HepG2 (cell line): ENCODE measurements at regions not wholly inside any gene's neighbourhood (a gene's known extent, or its start where the extent isn't known, plus 50 kb on each side); places are given as distances from the start of the nearest gene placed in this dataset.

Source experiments
- ATAC-seq: fragments of 200-7000 bp; cut with Tn5 transposase; 3 replicates; pipeline ENCODE4 v1.9.1; 2020; ENCODE audit warnings: mild to moderate bottlenecking, moderate library complexity
- BruUV-seq: library from RNA; stranded (reverse); fragments of 400-500 nt; replicated peaks from 2 replicates; lab custom pipeline; 2021; lab: Mats Ljungman, UMichigan
- CTCF ChIA-PET: fragments of 300-600 bp; formaldehyde crosslinking; extraction: SDS; loops from one replicate; lab custom pipeline; 2021; ENCODE audit warnings: low total read pairs, inconsistent platforms, low intra/inter-chr PET ratio; lab: Yijun Ruan, JAX
- POLR2A ChIA-PET: fragments of 350-600 bp; sonication (Branson Sonifier 250); formaldehyde crosslinking; loops from one replicate; lab custom pipeline; 2020; ENCODE audit warnings: antibody characterized with exemption, inconsistent platforms; lab: Yijun Ruan, JAX
- DNase-seq: peaks from one replicate; pipeline ENCODE4 v3.0.0-alpha.2; 2015; ENCODE audit warnings: low spot score
- FAIRE-seq: peaks from 3 replicates; lab custom pipeline; 2011; peaks lifted over from hg19 to GRCh38; lab: Jason Lieb, UNC
- H2AFZ ChIP-seq: one replicate; pipeline ENCODE4 v1.6.1; 2011; ENCODE audit warnings: low read length, inconsistent platforms
- H3K27ac ChIP-seq: fragments of 300-600 bp; 3 replicates; pipeline ENCODE4 v1.8.0; 2011; ENCODE audit warnings: mixed run types, mild to moderate bottlenecking, mixed read lengths, low read length, inconsistent platforms; ENCODE audit not compliant: insufficient read depth; ENCODE audit errors: extremely low read length
- H3K27me3 ChIP-seq, 2 experiments: fragments of 200-600 bp in 1 of 2; 2 replicates in 1 of 2; 3 replicates in 1 of 2; pipeline versions ENCODE4 v1.6.0 to v1.8.0; 2011; ENCODE audit warnings: low read length in 2 of 2, mild to moderate bottlenecking in 2 of 2, moderate library complexity in 2 of 2, inconsistent platforms in 1 of 2; ENCODE audit not compliant: insufficient read depth in 2 of 2, control insufficient read depth in 1 of 2
- H3K36me3 ChIP-seq, 2 experiments: fragments of 200-600 bp in 1 of 2; replicated peaks in 1 of 2; 2 replicates in 1 of 2; 3 replicates in 1 of 2; pipeline versions ENCODE4 v1.5.1 to v1.8.0; 2011; ENCODE audit warnings: low read length in 2 of 2, inconsistent platforms in 1 of 2; ENCODE audit not compliant: insufficient read depth in 2 of 2, control insufficient read depth in 1 of 2
- H3K4me1 ChIP-seq: 2 replicates; pipeline ENCODE4 v1.5.1; 2012; ENCODE audit warnings: low read length, inconsistent platforms; ENCODE audit not compliant: insufficient read depth
- H3K4me2 ChIP-seq: 2 replicates; pipeline ENCODE4 v1.6.0; 2011; ENCODE audit warnings: low read depth, low read length, inconsistent platforms
- H3K4me3 ChIP-seq, 3 experiments: fragments of 200-600 bp in 1 of 3; sonication (generic), shearing (Covaris generic) in 1 of 3; replicated peaks in 1 of 3; 2 replicates each; pipeline ENCODE4 v1.5.1; 2011 to 2016; ENCODE audit warnings: low read length in 3 of 3, inconsistent platforms in 2 of 3, low read depth in 2 of 3, mild to moderate bottlenecking in 2 of 3, control low read depth in 1 of 3, mixed read lengths in 1 of 3; ENCODE audit not compliant: insufficient read depth in 1 of 3
- H3K79me2 ChIP-seq: one replicate; pipeline ENCODE4 v1.6.1; 2011; ENCODE audit warnings: low read length, inconsistent platforms; ENCODE audit not compliant: insufficient read depth
- H3K9ac ChIP-seq: 2 replicates; pipeline ENCODE4 v1.6.0; 2011; ENCODE audit warnings: mild to moderate bottlenecking, low read depth, low read length, inconsistent platforms; ENCODE audit not compliant: insufficient read depth
- H3K9me3 ChIP-seq: 2 replicates; pipeline ENCODE4 v1.5.1; 2012; ENCODE audit warnings: mild to moderate bottlenecking, low read length
- H4K20me1 ChIP-seq: 2 replicates; pipeline ENCODE4 v1.6.0; 2011; ENCODE audit warnings: inconsistent platforms, mild to moderate bottlenecking, low read length, moderate library complexity; ENCODE audit not compliant: insufficient read depth
- JARID2 ChIP-seq: sonication (generic); formaldehyde crosslinking; IDR thresholded peaks from 2 replicates; pipeline ENCODE4 v1.8.1; 2023; ENCODE audit warnings: missing genetic modification reagents, inconsistent platforms; ENCODE audit not compliant: insufficient replicate concordance
- KDM3A ChIP-seq: IDR thresholded peaks from 2 replicates; pipeline ENCODE4 v1.6.1; 2018; ENCODE audit warnings: low read depth, missing compliant biosample characterization
- MTF1 ChIP-seq: sonication (generic); formaldehyde crosslinking; IDR thresholded peaks from 2 replicates; pipeline ENCODE4 v1.5.0; 2020; ENCODE audit warnings: missing genetic modification reagents
- PHF8 ChIP-seq: sonication (generic); formaldehyde crosslinking; IDR thresholded peaks from 2 replicates; pipeline ENCODE4 v1.5.0; 2020; ENCODE audit warnings: missing genetic modification reagents
- SSRP1 ChIP-seq: IDR thresholded peaks from 2 replicates; pipeline ENCODE4 v1.6.1; 2016; ENCODE audit warnings: control low read depth
- TCF7 ChIP-seq: sonication (generic); IDR thresholded peaks from 2 replicates; pipeline ENCODE4 v1.6.1; 2016; ENCODE audit warnings: antibody characterized with exemption, low read depth
- ZFP36 ChIP-seq: fragments of 150-350 bp; IDR thresholded peaks from 2 replicates; pipeline ENCODE4 v1.6.1; 2018; ENCODE audit warnings: borderline replicate concordance, low read length, low read depth; ENCODE audit not compliant: partially characterized antibody
- ZHX2 ChIP-seq, 2 experiments: sonication (generic) in 1 of 2; formaldehyde crosslinking in 1 of 2; IDR thresholded peaks; 2 replicates each; pipeline versions ENCODE4 v1.6.1 to v1.9.0; 2014 to 2022; ENCODE audit warnings: antibody characterized with exemption in 1 of 2, borderline replicate concordance in 1 of 2, inconsistent platforms in 1 of 2, low read depth in 1 of 2, missing genetic modification reagents in 1 of 2
- ZNF142 ChIP-seq: sonication (generic); formaldehyde crosslinking; IDR thresholded peaks from 2 replicates; pipeline ENCODE4 v1.4.0; 2020; ENCODE audit warnings: missing genetic modification reagents
- ZNF362 ChIP-seq: sonication (generic); formaldehyde crosslinking; IDR thresholded peaks from 2 replicates; pipeline ENCODE4 v1.4.0; 2020; ENCODE audit warnings: missing genetic modification reagents, mild to moderate bottlenecking, borderline replicate concordance
- ZNF879 ChIP-seq: sonication (generic); formaldehyde crosslinking; IDR thresholded peaks from 2 replicates; pipeline ENCODE4 v1.8.1; 2023; ENCODE audit warnings: missing genetic modification reagents
- WGBS: methylation state at CpG from one replicate; pipeline ENCODE4 v1.1.6; 2017; ENCODE audit warnings: low lambda C conversion rate; 5-methylcytosine and 5-hydroxymethylcytosine counted together
- in situ Hi-C: cut with HindIII; loops from 2 replicates; pipeline ENCODE4 v1.10.0; 2017; ENCODE audit warnings: low pct_unique_long_range_greater_than_20kb; ENCODE audit not compliant: extremely low pct_ligation_motif_present
- intact Hi-C: fragments of 100-400 bp; cut with micrococcal nuclease; formaldehyde crosslinking; loops from one replicate; pipeline ENCODE4 v1.10.0; 2022; ENCODE audit not compliant: unreplicated experiment

GRCh38 chr9:106697390-106697749 lies 165.6 kb upstream of the ZNF462 start:
- CTCF ChIA-PET, result no interaction called here
- H3K4me2 ChIP-seq, result no peak overlapping the region
- no peak for DNase-seq
- ATAC-seq, result no peak
- H3K36me3 ChIP-seq, result no peaks in the 10 kb centered on the region
- H3K4me3 ChIP-seq, result no peak overlapping the region
- no peak overlapping the region for H3K27ac ChIP-seq
- in situ Hi-C loops (no loop called here), intact Hi-C loops (no loop called here)
- 32% methylated on average over 8 of the region's 8 CpGs for WGBS
- no peak overlapping the region for H3K9ac ChIP-seq
- no TSS peak for BruUV-seq
- POLR2A ChIA-PET, result no interaction called here
- no peaks in the 10 kb centered on the region for H4K20me1 ChIP-seq
- H3K79me2 ChIP-seq, result no peaks in the 10 kb centered on the region
- no peaks in the 10 kb centered on the region for H3K4me1 ChIP-seq
- H3K27me3 ChIP-seq, result 0 out of 5 replicates have a peak, but pooled peaks cover 0 to 6% of the 10 kb centered on the region in 2 experiments
- FAIRE-seq, result no peak
- H3K9me3 ChIP-seq, result no peaks in the 10 kb centered on the region
- no peak overlapping the region for H2AFZ ChIP-seq
- TF ChIP-seq MTF1 (CRISPR knock-in tag) (no peak), ZFP36 (no peak), PHF8 (no peak), TCF7 (no peak), JARID2 (CRISPR knock-in tag) (no peak), KDM3A (CRISPR knock-in tag) (no peak), ZNF362 (CRISPR knock-in tag) (no peak), ZNF142 (CRISPR knock-in tag) (no peak), SSRP1 (CRISPR knock-in tag) (no peak), ZHX2 (IDR thresholded peaks at IDR 0.05; ENCODE audit: low read depth) (no peak), ZHX2 (CRISPR knock-in tag; IDR thresholded peaks at IDR 0.05; ENCODE audit: borderline replicate concordance) (no peak), ZNF879 (no peak)
